Transverse colon (tissue), 4 donors: ENCODE measurements at regions not wholly inside any gene's neighbourhood (a gene's known extent, or its start where the extent isn't known, plus 50 kb on each side); places are given as distances from the start of the nearest gene placed in this dataset.

ENCODE experiments used
- CTCF ChIP-seq, 5 experiments: fragments of 200-600 bp in 3 of 5; fragments of 450-650 bp in 2 of 5; sonication (generic) in 3 of 5; IDR thresholded peaks; 1 replicate in 2 of 5; 2 replicates in 3 of 5; pipeline ENCODE4 v1.5.1; 2016 to 2017; ENCODE audit warnings: antibody characterized with exemption in 5 of 5, inconsistent platforms in 3 of 5, mild to moderate bottlenecking in 2 of 5, moderate library complexity in 1 of 5
- EP300 ChIP-seq: sonication (generic); formaldehyde crosslinking; IDR thresholded peaks from one replicate; pipeline ENCODE4 v1.6.1; 2017; ENCODE audit warnings: antibody characterized with exemption, low read depth
- POLR2A ChIP-seq: fragments of 450-650 bp; IDR thresholded peaks from one replicate; pipeline ENCODE4 v1.6.1; 2016; ENCODE audit warnings: antibody characterized with exemption, mild to moderate bottlenecking, moderate library complexity
- POLR2AphosphoS5 ChIP-seq, 3 donors: sonication (generic); formaldehyde crosslinking; IDR thresholded peaks; one replicate each; pipeline ENCODE4 v1.6.1; 2016; ENCODE audit warnings: antibody characterized with exemption in 3 of 3

- TF ChIP-seq CTCF (IDR thresholded peaks at IDR 0.05), result no peak
- no peak for TF ChIP-seq POLR2A
- no peak for TF ChIP-seq EP300
- TF ChIP-seq POLR2AphosphoS5 (IDR thresholded peaks at IDR 0.05), result no peak
Observed at GRCh38 chr10:83127942-83128575, 1011.2 kb upstream of the GHITM start.
